HG02981 (cell line): ENCODE measurements at regions not wholly inside any gene's neighbourhood (a gene's known extent, or its start where the extent isn't known, plus 50 kb on each side); places are given as distances from the start of the nearest gene placed in this dataset.
"Not testable (repeated sequence)": the region's sequence is repeated elsewhere in the genome, so short reads cannot be mapped to it uniquely, and the experiment has no call there.

Source experiments
- ATAC-seq: cut with Tn5 transposase; IDR thresholded peaks from one replicate; pipeline ENCODE4 v1.9.1; 2021; ENCODE audit warnings: mild to moderate bottlenecking, moderate library complexity; ENCODE audit not compliant: unreplicated experiment

GRCh38 chr12:24679126-24679525, 269.8 kb downstream of the BCAT1 start:
- ATAC-seq = no peak

GRCh38 chr12:24678436-24678835, 270.5 kb downstream of the BCAT1 start:
- no peak for ATAC-seq

GRCh38 chr12:24668563-24668962, 280.3 kb downstream of the BCAT1 start:
- no peak for ATAC-seq

- ATAC-seq = no peak
Observed at GRCh38 chr12:24664161-24664880, 284.6 kb downstream of the BCAT1 start.

- ATAC-seq = no peak
Observed at GRCh38 chr12:24661657-24662096, 287.2 kb downstream of the BCAT1 start.

GRCh38 chr12:24659016-24659415, 289.9 kb downstream of the BCAT1 start:
- no peak for ATAC-seq

GRCh38 chr12:24654344-24654743, 294.6 kb downstream of the BCAT1 start:
- ATAC-seq = not testable (repeated sequence)

GRCh38 chr12:24649634-24650033, 299.3 kb downstream of the BCAT1 start:
- no peak for ATAC-seq

- ATAC-seq = no peak
Observed at GRCh38 chr12:24649209-24649608, 299.7 kb downstream of the BCAT1 start.

GRCh38 chr12:24645254-24645653, 303.6 kb downstream of the BCAT1 start:
- ATAC-seq = no peak

GRCh38 chr12:24643120-24644119, 305.5 kb downstream of the BCAT1 start:
- ATAC-seq = no peak

- ATAC-seq = no peak
Observed at GRCh38 chr12:24639641-24640040, 309.3 kb downstream of the BCAT1 start.

GRCh38 chr12:24632466-24632865, 316.4 kb downstream of the BCAT1 start:
- no peak for ATAC-seq

GRCh38 chr12:24631676-24632426, 317.1 kb downstream of the BCAT1 start:
- ATAC-seq = no peak

GRCh38 chr12:24630856-24631255, 318.0 kb downstream of the BCAT1 start:
- ATAC-seq = no peak

GRCh38 chr12:24630446-24630845, 318.5 kb downstream of the BCAT1 start:
- no peak for ATAC-seq

- ATAC-seq = no peak
Observed at GRCh38 chr12:24625103-24625502, 323.8 kb downstream of the BCAT1 start.

GRCh38 chr12:24619954-24620353, 328.9 kb downstream of the BCAT1 start:
- ATAC-seq = not testable (repeated sequence)

- ATAC-seq = no peak
Observed at GRCh38 chr12:24617471-24617870, 331.4 kb downstream of the BCAT1 start.

- ATAC-seq = no peak
Observed at GRCh38 chr12:24615967-24616411, 332.9 kb downstream of the BCAT1 start.
